Cerebellar cortex (tissue), 1 donor: ENCODE measurements at regions not wholly inside any gene's neighbourhood (a gene's known extent, or its start where the extent isn't known, plus 50 kb on each side); places are given as distances from the start of the nearest gene placed in this dataset.

Experiments used
- DNase-seq: peaks from one replicate; pipeline ENCODE4 v3.0.0-alpha.2; 2015; ENCODE audit warnings: low spot score

DNA sequence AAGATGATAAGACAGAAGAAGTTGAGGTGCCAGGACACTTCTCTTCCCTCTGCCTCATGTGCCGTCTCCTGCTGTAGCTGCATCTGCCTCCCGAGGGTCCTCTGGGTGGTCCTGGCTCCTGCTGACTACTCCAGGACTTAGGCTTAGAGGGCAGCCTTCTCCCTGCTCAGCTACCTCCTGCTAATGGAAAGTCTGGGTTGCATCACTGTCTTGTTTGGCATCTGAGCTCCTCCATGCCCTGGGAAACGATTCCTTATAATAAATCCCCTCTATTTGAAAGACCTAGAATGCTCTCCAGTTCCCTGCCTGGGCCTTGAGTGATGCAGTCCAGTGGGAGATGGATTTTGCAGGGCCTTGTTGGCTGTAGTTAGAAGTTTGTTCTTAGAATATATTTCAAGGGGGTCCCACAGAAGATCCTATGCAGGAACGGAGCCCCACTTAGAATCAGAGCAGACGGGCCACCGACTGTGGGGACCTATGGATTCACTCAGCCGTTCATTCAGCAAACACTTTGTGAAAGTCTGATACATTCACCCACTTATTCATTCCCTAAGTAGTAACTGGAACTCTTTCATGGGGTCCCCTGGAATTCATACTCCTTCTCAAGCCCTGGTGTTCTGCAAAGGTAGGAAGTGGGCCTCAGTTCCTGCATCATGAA, 269.8 kb upstream of the HDAC4 start:
- DNase-seq: no peak

DNA sequence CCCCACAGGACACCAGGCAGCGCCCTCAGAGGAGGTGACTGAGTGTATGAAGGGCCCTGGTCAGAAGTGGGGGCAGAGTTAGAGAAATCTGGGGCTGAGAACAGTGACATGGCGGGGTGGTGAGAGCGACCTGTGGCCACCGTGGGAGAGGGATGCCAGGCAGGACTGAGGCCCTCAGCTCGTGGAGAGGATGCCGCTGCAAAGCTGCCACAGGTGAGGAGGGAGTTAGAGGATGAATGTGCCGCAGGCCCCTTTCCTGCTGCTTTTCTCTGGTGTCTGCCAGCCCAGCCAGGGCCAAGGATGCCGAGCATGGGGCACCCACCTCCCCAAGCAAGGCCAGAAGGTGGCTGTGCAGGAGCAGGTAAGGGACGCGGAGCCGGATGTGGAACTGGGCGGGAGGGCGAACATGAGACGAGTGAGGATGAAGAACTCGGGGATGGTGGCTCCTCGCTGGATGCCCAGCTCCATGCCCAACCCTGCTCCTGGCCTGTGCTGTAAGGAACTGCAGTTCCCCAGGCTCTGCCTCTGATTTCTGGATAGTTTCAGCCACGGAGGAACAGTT, 269.2 kb upstream of the HDAC4 start:
- no peak for DNase-seq

DNA sequence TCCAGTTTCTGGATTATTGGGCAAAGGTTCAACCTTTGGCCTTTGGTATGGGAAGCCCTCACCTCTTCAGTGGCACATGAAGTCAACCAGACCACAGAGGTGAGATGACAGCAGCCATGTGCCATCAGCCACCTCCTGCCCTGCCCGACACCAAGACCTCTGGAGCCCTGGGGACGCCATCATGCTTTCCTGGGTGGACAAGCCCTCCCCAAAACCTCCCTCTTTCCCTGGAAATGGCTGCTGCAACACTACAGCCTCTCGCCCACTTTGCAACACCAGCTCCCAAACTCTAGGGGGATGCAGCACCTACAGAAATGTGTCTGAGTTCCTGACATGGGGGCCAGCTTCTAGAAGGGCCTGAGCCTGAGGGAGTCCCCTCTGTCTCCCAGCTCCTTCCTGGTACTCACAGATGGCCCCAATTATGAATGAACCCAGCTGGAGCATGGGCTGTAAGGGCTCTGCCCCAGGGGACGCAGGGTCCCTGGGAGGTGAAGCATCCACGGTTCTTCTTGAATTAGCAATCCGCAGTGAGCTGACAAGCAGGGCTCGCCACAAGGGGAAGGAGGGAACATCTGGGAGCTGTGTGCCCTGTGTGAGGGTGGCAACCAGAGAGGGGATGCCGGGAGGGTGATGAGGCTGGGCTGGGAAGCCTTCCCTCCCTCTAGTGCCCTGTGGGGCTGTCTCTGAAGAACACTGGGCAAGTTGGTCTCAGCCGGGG, 268.5 kb upstream of the HDAC4 start:
- no peak for DNase-seq

DNA sequence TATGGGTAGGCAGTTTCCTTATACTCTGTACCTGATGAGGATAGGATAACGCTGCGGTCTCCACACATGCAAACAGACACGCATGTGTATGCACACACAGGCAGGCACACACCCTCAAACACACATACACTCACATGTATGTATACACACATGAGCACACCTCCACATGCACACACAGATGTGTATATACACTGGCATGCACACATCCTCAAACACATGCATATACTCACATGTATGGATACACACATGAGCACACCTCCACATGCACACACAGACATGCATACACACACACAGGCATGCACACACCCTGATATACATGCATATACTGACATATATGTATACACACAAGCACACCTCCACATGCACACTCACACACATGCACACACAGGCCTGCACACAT, 267.8 kb upstream of the HDAC4 start:
- DNase-seq: no peak

DNA sequence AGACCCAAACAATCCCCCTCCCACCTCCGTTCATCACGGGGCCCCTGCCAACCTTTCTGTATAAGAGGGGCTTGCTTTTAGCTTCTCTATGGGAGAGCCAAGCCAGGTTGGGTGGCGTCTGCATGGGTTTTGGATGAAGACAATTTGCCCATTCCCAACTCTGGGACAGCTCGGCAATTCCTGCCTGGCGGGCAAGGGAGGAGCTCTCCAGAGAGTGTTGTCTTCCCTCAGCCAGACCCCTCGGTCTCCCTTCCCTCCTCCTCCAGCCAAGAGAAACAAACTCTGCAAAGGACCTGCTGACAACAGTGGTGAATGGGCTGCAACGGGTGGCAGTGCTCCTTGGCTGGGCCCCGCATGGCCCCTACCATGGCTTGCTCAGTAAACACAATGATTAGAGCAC, 267.2 kb upstream of the HDAC4 start:
- DNase-seq: no peak

DNA sequence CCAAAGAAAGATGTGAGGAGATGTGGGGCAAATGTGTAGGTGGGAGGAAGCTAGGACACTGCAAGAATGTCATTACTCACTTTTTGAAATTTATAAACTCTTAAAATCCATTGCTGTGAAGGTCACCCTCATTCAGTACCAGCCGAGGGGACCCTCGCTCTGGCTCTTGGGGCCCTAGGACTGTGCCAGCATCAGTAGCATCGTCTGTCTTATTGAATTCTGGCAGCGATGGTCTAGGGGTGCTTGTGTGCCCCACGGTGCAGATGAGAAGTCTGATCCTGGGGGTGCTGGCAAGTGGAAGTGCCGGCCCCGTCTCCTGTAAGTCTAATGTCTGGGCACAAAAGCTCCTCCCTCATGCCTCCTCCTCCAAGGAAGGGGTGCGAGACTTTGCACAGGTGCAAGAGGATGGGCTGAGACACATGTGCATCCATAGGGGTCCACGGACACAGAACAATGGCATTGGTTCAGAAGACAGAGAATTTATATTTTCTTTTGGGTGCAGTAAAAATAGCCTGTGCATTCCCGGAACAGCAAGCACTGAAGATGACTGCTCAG, 266.7 kb upstream of the HDAC4 start:
- DNase-seq: no peak

DNA sequence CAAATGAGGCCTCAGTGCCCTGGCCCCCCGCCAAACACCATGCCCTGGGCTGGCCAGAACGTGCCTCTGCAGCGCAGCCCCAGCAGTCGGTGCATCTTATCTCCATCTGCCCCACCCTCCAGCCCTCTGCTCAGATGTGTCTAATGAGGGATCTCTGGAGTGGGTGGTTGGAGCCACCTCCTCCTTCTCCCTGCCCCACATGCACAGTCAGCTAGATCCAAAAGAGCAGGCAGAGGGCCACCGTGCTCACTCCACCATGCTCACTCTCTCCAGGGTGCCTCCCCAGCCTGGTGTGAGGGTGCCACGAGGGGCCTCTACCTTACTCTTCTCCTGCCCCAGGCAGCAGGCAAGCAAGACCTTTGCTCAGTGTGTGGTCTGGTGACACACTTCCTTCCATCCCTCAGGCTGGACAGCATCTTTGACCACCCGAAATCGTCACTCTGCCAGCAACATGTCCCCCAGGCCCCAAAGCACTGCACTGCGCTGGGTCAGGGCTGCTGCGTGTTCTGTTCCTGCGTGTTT, 266.1 kb upstream of the HDAC4 start:
- DNase-seq: no peak

DNA sequence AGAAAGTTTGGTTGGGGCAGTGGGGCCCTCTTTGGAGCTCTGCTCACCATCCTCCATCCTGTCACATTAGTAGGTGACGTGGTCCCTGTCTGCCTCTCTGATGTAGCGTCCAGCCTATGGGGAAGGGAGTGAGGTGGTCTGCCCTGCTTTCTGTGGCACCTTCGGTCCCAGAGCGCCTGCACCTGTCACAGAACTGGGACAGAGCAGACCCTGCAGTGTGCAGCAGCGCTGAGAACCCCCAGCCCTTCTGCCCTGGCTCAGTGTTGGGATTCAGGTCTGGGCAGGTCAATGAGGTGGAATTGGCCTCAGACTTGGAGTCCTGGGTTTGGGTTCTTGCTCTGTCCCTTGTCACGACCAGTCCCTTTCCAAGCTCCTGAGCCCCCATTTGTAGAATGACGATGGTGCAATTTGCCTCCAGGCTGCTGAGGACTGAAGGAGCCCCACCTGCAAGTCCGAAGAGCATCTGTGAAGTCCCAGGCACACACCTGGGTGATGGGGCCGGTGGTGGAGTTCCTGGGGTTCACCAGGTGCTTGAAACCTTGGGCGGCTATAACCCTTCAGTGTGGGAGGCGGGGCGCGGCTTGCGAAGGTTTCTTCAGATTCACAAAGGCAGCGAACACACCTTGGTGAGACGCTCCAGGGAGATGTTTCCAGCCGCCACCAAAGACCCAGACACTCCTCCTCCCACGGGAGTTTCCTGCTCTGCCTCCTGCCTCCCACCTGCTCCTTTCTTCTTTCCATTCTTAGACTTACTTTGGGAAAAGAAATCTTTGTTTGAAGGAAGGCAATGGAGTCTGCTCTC, 265.4 kb upstream of the HDAC4 start:
- DNase-seq: no peak

DNA sequence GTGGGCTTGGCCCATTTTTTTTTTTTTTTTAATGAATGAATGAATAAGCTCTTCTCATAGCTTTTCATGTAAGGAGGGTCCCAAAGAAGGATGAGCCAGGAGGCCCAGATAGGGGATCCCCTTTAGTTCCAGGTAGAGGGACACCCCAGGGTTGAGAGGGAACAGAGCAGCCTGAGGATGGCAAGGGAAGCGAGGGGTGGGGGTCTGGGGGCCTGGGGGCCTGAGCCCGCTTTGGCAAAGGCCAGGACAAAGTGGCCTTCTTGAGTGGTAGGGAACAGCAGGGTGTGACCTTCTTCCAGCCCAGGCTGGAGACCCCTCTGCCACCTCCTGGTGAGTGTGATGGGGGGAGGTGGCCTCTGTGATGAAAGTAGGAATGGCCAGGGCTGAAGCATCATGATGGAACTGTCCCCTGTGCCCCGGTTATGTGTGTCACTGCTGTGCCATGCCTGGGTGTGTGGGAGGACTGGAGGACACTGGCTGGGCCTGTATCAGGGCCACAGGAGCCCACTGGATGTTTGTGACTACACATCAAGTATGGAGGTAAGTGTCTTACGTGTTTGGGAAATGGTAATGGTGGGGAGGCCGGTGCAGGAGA, 263.5 kb upstream of the HDAC4 start:
- DNase-seq: no peak

DNA sequence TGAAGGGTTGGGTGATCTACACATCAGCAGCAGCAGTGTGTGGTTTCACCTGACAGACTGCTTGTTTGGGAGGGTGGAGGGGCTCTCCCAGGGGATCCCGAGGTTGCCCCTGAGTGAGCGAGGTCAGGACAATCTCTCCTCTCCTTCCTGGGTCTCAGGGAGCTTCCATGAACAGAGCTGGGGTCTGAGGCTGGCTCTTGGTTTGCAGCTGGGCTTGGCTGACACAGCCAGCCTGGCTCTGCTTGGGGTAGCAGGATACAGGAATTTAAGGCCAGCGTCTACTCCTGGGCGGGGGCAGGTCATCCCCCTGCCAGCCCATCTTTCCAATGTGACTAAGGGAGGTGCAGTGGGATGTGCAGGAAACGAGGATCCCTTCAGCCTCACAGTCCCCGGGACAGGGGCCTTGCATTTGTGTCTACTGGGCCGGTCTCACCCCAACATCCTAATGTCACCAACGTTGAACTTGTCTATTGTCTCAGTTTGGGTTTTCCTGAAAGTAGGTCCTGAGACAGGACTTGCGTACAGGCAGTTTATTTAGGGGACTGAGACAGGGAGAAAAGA, 262.6 kb upstream of the HDAC4 start:
- no peak for DNase-seq

DNA sequence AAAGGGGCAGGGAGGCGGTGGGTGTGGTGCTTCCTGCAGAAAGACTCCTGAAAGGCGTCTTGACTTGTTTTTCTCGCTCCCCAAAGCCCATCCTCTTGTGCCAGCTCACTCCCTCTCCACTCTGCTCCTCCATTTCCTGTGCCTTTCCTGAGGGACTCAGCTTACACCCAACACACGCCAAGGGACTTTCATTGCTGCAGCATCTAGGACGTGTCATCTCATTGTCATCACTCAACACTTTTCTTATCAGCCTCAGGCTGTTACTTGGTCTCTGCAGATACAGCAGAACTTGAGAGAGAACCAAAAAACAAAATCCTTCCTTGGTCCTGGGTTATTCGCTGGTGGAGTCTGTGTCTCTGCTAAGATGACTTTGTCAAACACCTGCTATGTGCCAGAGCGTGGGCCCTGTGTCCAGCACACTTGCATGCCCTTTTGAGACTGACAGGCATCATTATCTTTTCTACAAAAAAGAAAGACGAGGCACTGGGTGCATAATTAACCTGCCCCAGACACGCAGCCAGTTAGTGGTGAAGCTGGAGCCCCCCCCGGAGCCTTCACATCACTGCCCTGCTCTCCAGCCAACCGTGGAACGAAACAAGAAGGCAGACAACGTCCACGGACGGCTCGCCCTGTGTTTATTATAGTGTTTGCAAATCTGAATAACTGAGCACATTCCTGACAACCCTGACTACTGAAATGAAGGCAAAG, 261.7 kb upstream of the HDAC4 start:
- DNase-seq: no peak

DNA sequence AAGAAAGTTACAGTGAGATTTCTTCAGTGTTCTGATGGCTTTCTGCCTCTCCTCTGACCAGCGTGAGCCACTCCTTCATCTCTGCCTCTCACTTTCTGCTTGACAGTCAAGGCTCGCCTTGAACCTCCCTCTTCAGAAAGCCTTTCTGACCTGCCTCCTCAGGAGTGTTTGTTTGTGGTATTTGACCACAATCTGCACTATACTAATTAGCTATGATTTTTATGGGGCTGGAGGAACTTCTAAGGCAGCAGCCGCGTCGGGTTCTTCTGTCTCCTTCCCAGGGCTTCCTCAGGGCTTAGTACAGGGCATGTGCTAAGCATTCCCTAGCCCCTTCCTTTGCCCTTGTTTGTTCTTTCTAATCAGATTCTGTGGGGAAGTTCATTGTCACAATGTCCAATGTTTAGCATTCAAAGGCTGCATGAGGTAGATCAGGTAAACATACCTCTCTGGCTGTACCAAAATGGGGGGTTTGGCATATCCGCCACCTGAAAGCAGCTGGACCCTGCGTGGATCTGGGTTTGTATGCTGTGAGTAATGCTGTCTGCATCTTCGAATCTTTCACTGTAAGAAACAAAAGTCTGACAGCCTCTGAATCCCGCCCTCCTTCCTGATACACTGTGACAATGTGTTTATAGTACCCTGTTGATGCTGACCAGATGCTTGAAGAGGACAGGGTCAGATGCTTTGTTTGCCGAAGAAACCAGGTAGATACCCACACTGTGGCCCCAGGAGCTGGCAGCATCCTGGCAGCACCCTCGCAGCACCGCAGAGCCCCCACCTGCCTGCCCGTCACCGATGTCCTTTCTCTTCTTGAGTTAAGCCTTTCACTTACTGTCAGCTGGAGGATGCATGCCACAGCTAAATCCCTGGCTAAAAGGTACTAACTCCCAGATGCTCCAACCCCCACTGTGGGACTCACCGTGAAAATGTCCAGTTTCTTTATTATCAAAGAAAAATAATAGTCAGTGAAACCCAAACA, 260.8 kb upstream of the HDAC4 start:
- no peak for DNase-seq

DNA sequence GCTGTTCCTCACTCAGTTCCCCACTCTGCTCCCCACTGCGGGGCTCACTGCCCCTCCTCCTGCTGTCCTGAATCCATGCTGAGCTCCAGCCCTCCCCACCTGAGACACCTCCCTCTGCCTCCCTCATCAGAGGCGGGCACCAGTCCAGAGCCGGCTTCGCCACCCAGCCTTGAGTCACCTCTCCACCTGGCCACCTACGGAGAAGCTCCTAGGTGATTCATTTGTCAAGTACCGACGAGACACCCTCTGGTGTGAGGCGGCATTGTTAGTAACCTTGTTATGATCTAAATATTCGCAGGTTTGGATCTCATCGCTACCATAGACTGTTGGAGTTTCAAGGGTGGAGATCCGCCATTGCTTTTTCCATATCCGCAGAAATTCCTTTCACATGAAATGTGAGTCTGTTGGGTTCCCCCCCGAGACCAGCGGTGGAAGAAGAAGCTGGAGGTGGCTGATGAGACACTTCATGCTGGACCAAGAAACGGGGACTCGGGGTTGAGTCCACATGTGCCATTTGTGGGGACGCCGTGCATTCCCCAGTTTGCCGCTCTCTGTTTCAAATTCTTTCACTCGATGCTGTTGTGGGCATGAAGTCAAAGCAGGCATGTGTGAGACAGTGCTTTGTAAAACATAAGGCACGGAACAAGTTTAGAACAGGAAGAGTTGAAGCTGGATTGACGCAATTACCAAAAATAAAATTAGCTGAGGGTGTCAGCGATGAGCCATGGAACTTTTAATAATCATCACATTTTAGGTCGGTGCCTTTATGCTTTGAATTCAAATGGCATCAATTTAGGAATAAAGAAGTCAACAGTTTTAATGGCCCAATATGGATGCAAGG, 259.8 kb upstream of the HDAC4 start:
- no peak for DNase-seq

DNA sequence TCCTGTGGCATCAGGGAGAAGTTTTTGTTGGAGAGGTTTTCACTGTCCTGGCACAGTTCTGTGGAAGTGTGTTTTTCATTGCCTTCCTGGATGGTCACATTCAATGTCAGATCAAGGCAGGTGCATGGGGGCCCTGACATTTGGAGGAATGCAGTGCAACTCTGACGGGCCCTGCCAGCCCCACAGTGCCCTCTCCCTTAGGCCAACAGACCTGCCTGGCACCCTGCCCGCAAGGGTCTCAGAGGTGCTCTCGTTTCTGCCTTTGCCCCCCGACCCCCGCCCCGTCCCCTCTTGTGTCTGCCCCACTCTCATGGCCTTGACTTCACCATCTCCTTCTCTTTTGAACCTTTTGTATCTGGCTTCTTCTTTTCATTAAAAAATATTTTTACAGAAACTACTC, 257.2 kb upstream of the HDAC4 start:
- DNase-seq: no peak

DNA sequence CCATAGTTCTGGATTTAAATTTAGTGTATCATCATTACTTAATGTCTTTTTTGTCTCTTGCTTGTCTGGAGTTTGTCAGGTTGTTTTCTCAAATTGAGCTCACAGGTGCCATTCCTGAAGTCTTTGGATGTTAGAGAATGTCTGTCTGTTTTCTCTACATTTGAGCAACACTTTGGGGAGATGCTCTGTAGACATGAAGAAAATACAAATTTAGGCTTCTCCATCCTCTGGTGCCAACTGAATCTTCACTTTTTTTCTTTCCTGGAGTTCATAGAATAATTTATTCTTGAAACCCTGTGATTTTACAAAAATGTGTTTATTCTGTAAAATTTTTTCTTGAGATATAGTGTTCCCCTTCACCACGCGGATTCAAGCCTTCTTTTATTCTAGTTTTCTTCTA, 256.4 kb upstream of the HDAC4 start:
- DNase-seq: no peak

DNA sequence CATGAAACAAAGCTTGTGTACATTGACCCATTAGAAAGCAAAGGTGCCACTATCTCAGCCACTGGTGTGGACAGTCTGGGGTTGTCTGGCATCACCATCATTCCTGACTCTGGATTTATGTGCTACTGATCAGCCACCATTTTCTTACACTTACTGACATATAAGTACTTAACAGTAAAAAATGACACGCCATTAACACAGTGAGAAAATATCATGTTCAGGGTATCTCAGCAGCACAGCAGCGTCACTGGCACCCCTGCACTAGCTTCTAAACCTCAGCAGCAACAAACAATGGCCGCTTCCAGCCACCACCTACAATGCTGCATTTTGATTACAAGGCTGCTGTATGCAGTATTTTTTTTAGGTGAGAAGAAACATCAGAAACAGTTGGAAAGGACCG, 253.4 kb upstream of the HDAC4 start:
- no peak for DNase-seq

DNA sequence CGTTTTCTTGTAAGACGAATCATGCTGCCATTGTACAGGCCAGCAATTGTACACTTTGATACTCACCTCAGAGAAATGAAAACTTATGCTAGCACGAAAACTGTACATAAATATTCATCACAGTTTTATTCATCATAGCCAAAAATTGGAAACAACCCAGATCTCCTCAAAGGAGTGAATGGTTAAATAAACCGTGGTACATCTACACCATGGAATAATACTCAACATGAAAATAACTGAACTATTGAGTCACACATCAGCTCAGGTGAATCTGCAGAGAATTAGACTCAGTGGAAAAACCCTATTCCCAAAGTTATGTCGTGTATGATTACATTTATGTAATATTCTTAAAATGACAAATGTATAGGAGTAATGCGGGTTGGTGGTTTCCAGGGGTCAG, 251.0 kb upstream of the HDAC4 start:
- DNase-seq: no peak

DNA sequence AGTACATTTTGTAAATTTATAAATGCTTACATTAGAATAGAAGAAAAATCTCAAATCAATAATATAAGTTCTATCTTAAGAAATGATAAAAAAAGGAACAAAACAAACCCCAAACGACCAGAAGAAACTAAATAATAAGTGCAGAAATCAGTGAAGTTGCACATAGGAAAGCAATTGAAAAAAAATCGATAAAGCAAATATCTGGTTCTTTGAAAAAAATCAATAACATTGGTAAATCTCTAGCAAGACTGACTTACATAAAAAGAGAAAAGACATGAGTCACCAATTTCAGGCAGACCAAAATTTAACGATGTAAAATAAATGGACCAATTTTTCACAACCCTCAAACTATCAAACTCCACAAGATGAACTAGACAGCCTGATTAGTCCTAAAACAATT, 249.9 kb upstream of the HDAC4 start:
- no peak for DNase-seq

DNA sequence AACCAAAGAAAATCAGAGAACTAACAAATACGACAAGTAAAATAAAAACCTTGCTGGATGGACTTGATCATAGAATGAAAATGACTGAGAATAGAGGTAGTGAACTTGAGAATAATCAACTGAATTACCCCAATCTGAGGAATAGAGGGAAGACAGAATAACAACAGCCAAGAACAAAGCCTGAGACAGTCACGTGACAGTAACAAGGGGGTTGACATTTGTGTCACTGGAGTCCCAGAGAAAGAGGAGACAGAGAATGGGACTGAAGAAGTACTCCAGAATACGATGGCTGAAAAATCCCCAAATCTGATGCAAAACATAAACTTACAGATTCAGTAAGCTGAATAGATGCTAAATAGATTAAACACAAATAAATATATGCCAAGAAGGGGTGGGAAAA, 248.5 kb upstream of the HDAC4 start:
- no peak for DNase-seq
